ENCODE measurements at regions not wholly inside any gene's neighbourhood (a gene's known extent, or its start where the extent isn't known, plus 50 kb on each side); places are given as distances from the start of the nearest gene placed in this dataset.
A peak's percentile ranks its signal among the peaks of the same experiment; 100 is the strongest.

DNA sequence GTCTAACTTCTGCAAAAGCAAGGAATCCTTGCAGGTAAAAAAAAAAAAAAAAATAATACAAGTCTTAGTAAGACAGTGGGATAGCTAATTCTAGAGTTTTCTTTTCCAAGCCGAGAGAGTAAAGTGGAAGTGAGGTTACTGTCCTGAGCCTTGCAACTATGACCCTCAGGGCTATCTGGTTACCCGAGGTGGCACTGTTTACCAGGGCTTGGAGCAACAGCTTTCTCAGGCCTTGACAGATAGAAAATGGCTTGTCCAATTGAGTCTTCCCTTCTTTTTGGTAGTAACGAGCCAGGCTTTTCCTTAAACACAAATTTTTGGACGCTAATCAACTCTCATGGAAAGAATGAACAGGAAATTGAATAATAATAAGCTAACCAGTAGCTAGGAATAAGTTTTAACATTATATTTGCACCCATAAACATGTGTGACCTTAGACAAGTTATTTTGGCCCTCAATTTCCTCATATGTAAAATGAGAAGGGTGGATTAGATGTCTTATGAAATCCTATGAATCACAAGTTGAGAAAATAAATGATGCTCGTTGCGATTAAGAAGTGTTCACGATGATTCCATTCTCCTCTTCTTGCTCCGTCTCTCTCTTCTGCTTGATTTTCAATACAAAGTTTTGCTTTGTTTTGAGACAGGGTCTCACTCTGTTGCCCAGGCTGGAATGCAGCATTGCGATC is 236.9 kb upstream of the KBTBD8 start:
- peak; percentile 75 for DNase-seq (ENCODE audit: low read depth)
- no peak overlapping the region for H3K4me3 ChIP-seq (ENCODE audit: low read length)
- TF ChIP-seq, protein P1, sequence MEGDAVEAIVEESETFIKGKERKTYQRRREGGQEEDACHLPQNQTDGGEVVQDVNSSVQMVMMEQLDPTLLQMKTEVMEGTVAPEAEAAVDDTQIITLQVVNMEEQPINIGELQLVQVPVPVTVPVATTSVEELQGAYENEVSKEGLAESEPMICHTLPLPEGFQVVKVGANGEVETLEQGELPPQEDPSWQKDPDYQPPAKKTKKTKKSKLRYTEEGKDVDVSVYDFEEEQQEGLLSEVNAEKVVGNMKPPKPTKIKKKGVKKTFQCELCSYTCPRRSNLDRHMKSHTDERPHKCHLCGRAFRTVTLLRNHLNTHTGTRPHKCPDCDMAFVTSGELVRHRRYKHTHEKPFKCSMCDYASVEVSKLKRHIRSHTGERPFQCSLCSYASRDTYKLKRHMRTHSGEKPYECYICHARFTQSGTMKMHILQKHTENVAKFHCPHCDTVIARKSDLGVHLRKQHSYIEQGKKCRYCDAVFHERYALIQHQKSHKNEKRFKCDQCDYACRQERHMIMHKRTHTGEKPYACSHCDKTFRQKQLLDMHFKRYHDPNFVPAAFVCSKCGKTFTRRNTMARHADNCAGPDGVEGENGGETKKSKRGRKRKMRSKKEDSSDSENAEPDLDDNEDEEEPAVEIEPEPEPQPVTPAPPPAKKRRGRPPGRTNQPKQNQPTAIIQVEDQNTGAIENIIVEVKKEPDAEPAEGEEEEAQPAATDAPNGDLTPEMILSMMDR (IDR thresholded peaks at IDR 0.05; ENCODE audit: insufficient read depth, low read depth, low read length, missing control alignments) = no peak

DNA sequence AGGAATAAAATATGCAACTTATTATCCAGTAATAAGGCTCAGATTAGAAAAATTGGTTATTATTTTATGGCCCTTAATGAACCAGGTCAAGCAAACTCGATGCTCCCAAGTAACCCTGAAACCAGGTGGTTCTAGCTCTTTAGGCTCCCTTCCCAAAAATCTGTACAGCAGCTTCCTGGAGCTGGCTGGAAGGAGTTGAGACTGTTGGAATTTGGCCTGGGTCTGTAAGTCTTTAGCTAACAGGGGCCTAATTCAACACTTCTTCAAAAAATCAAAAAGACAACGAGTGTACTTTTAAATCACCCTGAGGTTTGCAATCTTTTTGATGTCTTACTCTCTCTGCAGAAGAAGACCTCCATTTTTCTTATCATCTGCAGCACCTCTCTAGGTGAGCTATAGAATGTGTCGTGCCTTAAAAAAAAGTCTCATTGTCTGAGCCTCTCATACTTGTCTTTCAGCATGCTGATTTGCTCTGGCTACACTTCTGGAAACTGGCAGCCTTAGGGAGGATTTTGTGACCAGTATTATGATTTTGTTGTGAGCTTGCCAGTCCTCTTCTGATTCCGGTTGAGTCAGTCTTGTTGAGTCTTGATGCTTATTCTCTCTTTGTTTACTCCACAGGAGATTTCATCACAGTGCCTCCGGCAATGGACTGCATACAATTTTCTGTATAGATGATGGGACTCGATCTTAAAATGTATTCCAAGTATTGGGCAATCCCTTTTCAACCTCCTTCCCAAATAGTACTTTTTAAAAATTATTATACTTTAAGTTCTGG is 235.0 kb upstream of the KBTBD8 start:
- DNase-seq (ENCODE audit: low read depth) = peak; percentile 99
- H3K4me3 ChIP-seq (ENCODE audit: low read length) = no peak overlapping the region
- TF ChIP-seq, protein P1 (IDR thresholded peaks at IDR 0.05; ENCODE audit: insufficient read depth, low read depth, low read length, missing control alignments) = no peak

DNA sequence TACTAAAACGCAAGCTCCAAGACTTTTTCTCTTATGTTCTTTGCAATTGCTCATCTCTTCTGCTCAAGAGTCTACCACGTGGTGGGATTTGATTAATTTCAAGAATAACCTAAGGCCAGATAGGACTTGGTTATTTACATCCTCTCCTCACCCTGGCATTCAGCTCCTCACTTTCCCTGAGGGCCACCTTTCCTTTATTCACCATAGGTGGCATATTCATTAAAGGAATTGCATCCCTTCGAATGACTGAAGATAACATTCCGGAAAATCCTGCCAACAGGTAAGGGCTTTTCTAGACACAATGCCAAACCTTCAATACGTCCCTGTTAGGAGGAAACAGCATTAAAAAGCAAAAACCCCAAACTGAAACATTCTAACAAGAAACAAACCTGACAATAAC is 220.0 kb upstream of the KBTBD8 start:
- no peak for DNase-seq (ENCODE audit: low read depth)
- no peak overlapping the region for H3K4me3 ChIP-seq (ENCODE audit: low read length)
- TF ChIP-seq, protein P1 (IDR thresholded peaks at IDR 0.05; ENCODE audit: insufficient read depth, low read depth, low read length, missing control alignments) = no peak

DNA sequence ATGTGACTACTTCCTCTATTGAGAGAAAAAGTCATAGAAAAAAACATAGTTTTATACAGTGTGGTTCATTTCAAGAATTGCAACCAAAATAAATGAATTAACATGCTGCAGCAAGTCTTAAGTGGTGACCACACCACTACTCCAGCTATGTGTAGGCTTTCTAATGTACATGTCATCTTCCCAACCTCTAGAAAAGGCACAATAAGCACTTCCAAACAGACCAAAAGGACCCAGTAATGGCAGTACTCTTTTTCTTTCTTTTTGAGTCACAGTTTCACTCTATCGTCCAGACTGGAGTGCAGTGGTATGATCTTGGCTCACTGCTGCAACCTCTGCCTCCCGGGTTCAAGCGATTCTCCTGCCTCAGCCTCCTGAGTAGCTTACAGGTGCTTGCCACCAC is 219.3 kb upstream of the KBTBD8 start:
- TF ChIP-seq, protein P1 (IDR thresholded peaks at IDR 0.05; ENCODE audit: insufficient read depth, low read depth, low read length, missing control alignments) = no peak
- peak; percentile 29 for DNase-seq (ENCODE audit: low read depth)
- no peak overlapping the region for H3K4me3 ChIP-seq (ENCODE audit: low read length)

DNA sequence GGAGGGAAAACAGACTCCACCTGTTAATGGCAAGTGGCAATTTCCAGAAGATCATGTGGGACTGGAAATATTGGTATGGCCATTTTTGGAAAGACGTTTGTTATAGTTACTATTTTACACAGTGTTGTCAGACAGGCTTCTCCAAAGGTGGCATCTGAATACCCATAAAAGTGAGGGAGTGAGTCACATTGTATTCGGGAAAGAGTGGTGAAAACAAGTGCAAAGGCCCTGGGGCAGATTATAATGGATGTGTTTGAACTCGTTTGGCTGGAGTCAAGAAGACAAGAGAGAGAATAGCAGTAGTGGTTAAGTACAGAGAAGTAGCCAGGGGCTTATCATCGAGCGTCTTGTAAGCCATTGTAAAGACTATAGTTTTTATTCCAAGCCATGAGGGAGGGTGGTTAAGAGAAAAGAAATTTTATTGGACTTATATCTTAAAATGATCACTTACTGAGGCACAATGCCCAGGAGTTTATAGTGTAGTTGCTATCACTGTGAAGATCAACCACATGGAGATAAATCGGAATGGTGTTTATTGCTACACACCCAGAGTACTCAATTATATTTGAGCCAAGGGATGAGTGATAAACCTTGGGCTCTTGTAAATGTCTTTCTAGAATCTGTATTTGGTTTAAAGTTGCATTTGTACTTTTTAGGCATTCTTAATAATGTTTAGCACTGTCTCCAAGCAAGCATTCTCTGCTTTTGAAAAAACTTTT is 212.8 kb upstream of the KBTBD8 start:
- TF ChIP-seq, protein P1 (IDR thresholded peaks at IDR 0.05; ENCODE audit: insufficient read depth, low read depth, low read length, missing control alignments) = no peak
- DNase-seq (ENCODE audit: low read depth) = peak; percentile 73
- H3K4me3 ChIP-seq (ENCODE audit: low read length) = no peak overlapping the region

DNA sequence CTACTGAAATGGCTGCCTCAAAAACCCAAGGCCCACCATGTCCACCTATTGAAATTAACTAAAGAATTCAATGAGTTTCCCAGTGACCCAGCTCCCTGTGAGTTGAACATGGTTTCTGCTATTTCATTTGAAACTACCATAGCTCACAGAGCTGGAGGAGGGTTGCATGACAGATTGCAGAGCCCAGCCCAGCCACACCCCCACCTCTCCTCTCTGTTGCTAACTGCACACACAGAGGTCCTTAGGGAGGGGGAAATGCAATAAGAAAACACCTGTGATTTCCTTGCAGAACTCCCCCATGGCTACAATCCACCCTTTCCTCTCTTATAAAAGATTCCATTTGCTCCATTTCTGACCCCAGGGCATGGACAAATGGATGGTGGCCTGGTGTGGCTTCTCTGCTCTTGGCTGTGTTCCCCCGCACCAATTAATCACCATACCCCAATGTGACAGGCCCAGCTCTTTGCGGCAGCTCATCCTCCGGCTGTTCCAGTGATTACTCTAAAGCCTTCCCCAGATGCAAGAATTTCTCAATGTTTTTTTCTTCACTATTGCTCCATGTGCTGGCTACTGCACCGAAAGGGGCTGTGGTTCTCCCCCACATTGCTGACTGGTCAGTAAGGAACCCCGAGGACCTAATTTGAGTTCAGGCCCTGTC is 208.4 kb upstream of the KBTBD8 start:
- no peak for DNase-seq (ENCODE audit: low read depth)
- TF ChIP-seq, protein P1 (IDR thresholded peaks at IDR 0.05; ENCODE audit: insufficient read depth, low read depth, low read length, missing control alignments) = no peak
- H3K4me3 ChIP-seq (ENCODE audit: low read length) = no peak overlapping the region
